Caco-2 (cell line): ENCODE measurements at regions not wholly inside any gene's neighbourhood (a gene's known extent, or its start where the extent isn't known, plus 50 kb on each side); places are given as distances from the start of the nearest gene placed in this dataset.

Experiments
- BruUV-seq: library from RNA; stranded (reverse); fragments of 400-500 nt; replicated peaks from 2 replicates; lab custom pipeline; 2021; lab: Mats Ljungman, UMichigan
- CTCF ChIA-PET: fragments of 300-600 bp; sonication (Branson Sonifier 250); formaldehyde crosslinking; loops from one replicate; lab custom pipeline; 2022; ENCODE audit warnings: antibody characterized with exemption; lab: Charles Lee
- POLR2A ChIA-PET: fragments of 300-600 bp; sonication (Branson Sonifier 250); formaldehyde crosslinking; loops from one replicate; lab custom pipeline; 2022; ENCODE audit warnings: antibody characterized with exemption; lab: Charles Lee
- DNase-seq, 2 experiments: peaks; one replicate each; pipeline versions ENCODE4 v3.0.0 to v3.0.0-alpha.2; 2020 to 2022
- H3K27me3 ChIP-seq: replicated peaks from 2 replicates; pipeline ENCODE4 v1.6.0; 2011; ENCODE audit warnings: low read length; ENCODE audit not compliant: control insufficient read depth, insufficient read depth
- H3K36me3 ChIP-seq: 2 replicates; pipeline ENCODE4 v1.5.1; 2011; ENCODE audit warnings: low read length; ENCODE audit not compliant: control insufficient read depth, insufficient read depth
- H3K4me1 ChIP-seq: fragments of 250-450 bp; sonication (Bioruptor Pico); 2 replicates; pipeline ENCODE4 v1.5.1; 2020; ENCODE audit warnings: mild to moderate bottlenecking
- H3K4me3 ChIP-seq: 2 replicates; pipeline ENCODE4 v1.5.1; 2011; ENCODE audit warnings: low read depth, mild to moderate bottlenecking, control low read depth, low read length
- H3K9me3 ChIP-seq: fragments of 250-450 bp; sonication (Bioruptor Pico); 2 replicates; pipeline ENCODE4 v1.5.1; 2020; ENCODE audit warnings: mild to moderate bottlenecking, moderate library complexity
- H3K27ac Mint-ChIP-seq: one replicate; pipeline ENCODE4 v1.8.0; 2022; ENCODE audit warnings: mixed read lengths; ENCODE audit not compliant: unreplicated experiment
- H3K27me3 Mint-ChIP-seq: one replicate; pipeline ENCODE4 v1.8.0; 2022; ENCODE audit warnings: mixed read lengths; ENCODE audit not compliant: insufficient read depth, unreplicated experiment
- H3K36me3 Mint-ChIP-seq: one replicate; pipeline ENCODE4 v1.8.0; 2022; ENCODE audit warnings: mild to moderate bottlenecking, mixed read lengths; ENCODE audit not compliant: insufficient read depth, unreplicated experiment
- H3K4me1 Mint-ChIP-seq: one replicate; pipeline ENCODE4 v1.8.0; 2022; ENCODE audit warnings: low read depth, mixed read lengths; ENCODE audit not compliant: unreplicated experiment
- H3K4me3 Mint-ChIP-seq: one replicate; pipeline ENCODE4 v1.8.0; 2022; ENCODE audit warnings: mild to moderate bottlenecking, moderate library complexity, mixed read lengths; ENCODE audit not compliant: unreplicated experiment
- H3K9me3 Mint-ChIP-seq: one replicate; pipeline ENCODE4 v1.8.0; 2022; ENCODE audit warnings: mixed read lengths; ENCODE audit not compliant: unreplicated experiment
- intact Hi-C: fragments of 100-400 bp; cut with micrococcal nuclease; formaldehyde crosslinking; loops from one replicate; pipeline ENCODE4 v1.10.0; 2022; ENCODE audit not compliant: unreplicated experiment
- TF ChIP-seq, protein P1 (sequence below), 2 experiments: fragments of 200-600 bp in 1 of 2; IDR thresholded peaks; 1 replicate in 1 of 2; 2 replicates in 1 of 2; pipeline versions ENCODE4 v1.5.1 to v1.8.0; 2011 to 2022; ENCODE audit warnings: antibody characterized with exemption in 1 of 2, control low read depth in 1 of 2, inconsistent platforms in 1 of 2, low read depth in 1 of 2, low read length in 1 of 2, mild to moderate bottlenecking in 1 of 2, moderate library complexity in 1 of 2; ENCODE audit not compliant: insufficient read depth in 1 of 2, severe bottlenecking in 1 of 2, unreplicated experiment in 1 of 2

- no peaks in the 10 kb centered on the region for H3K36me3 ChIP-seq
- no TSS peak for BruUV-seq
- H3K9me3 ChIP-seq = no peaks in the 10 kb centered on the region
- Mint-ChIP-seq H3K27ac (no peak overlapping the region), H3K9me3 (no peaks in the 10 kb centered on the region), H3K36me3 (no peaks in the 10 kb centered on the region), H3K4me1 (no peaks in the 10 kb centered on the region), H3K4me3 (no peak overlapping the region), H3K27me3 (no peaks in the 10 kb centered on the region)
- H3K4me3 ChIP-seq = no peak overlapping the region
- intact Hi-C loops = no loop called here
- H3K27me3 ChIP-seq = no peaks in the 10 kb centered on the region
- no peak for DNase-seq
- H3K4me1 ChIP-seq = no peaks in the 10 kb centered on the region
- TF ChIP-seq, protein P1, sequence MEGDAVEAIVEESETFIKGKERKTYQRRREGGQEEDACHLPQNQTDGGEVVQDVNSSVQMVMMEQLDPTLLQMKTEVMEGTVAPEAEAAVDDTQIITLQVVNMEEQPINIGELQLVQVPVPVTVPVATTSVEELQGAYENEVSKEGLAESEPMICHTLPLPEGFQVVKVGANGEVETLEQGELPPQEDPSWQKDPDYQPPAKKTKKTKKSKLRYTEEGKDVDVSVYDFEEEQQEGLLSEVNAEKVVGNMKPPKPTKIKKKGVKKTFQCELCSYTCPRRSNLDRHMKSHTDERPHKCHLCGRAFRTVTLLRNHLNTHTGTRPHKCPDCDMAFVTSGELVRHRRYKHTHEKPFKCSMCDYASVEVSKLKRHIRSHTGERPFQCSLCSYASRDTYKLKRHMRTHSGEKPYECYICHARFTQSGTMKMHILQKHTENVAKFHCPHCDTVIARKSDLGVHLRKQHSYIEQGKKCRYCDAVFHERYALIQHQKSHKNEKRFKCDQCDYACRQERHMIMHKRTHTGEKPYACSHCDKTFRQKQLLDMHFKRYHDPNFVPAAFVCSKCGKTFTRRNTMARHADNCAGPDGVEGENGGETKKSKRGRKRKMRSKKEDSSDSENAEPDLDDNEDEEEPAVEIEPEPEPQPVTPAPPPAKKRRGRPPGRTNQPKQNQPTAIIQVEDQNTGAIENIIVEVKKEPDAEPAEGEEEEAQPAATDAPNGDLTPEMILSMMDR (IDR thresholded peaks at IDR 0.05; ENCODE audit: insufficient read depth in 1 of 2, low read depth in 1 of 2, low read length in 1 of 2, severe bottlenecking in 1 of 2, unreplicated experiment in 1 of 2) = no peak
- ChIA-PET POLR2A (no interaction called here), CTCF (no interaction called here)
Measured at GRCh38 chr3:77859156-77859555, 819.3 kb downstream of the ROBO2 start.

- POLR2A ChIA-PET = no interaction called here
- intact Hi-C loops = no loop called here
- Histone ChIP-seq H3K36me3 (no peaks in the 10 kb centered on the region), H3K27me3 (no peaks in the 10 kb centered on the region), H3K4me1 (no peaks in the 10 kb centered on the region), H3K9me3 (no peaks in the 10 kb centered on the region), H3K4me3 (no peak overlapping the region)
- Mint-ChIP-seq H3K9me3 (no peaks in the 10 kb centered on the region), H3K4me3 (no peak overlapping the region), H3K36me3 (no peaks in the 10 kb centered on the region), H3K27ac (no peak overlapping the region), H3K27me3 (no peaks in the 10 kb centered on the region), H3K4me1 (no peaks in the 10 kb centered on the region)
- CTCF ChIA-PET = no interaction called here
- no peak for DNase-seq
- no TSS peak for BruUV-seq
- TF ChIP-seq, protein P1 (IDR thresholded peaks at IDR 0.05; ENCODE audit: insufficient read depth in 1 of 2, low read depth in 1 of 2, low read length in 1 of 2, severe bottlenecking in 1 of 2, unreplicated experiment in 1 of 2) = no peak
Measured at GRCh38 chr3:77868725-77869124, 828.8 kb downstream of the ROBO2 start.

GRCh38 chr3:77869423-77869822 lies 829.5 kb downstream of the ROBO2 start:
- Mint-ChIP-seq H3K4me1 (no peaks in the 10 kb centered on the region), H3K9me3 (no peaks in the 10 kb centered on the region), H3K36me3 (no peaks in the 10 kb centered on the region), H3K27me3 (no peaks in the 10 kb centered on the region), H3K27ac (no peak overlapping the region), H3K4me3 (no peak overlapping the region)
- Histone ChIP-seq H3K27me3 (no peaks in the 10 kb centered on the region), H3K9me3 (no peaks in the 10 kb centered on the region), H3K36me3 (no peaks in the 10 kb centered on the region), H3K4me1 (no peaks in the 10 kb centered on the region), H3K4me3 (no peak overlapping the region)
- BruUV-seq = no TSS peak
- TF ChIP-seq, protein P1 (IDR thresholded peaks at IDR 0.05; ENCODE audit: insufficient read depth in 1 of 2, low read depth in 1 of 2, low read length in 1 of 2, severe bottlenecking in 1 of 2, unreplicated experiment in 1 of 2) = no peak
- ChIA-PET CTCF (no interaction called here), POLR2A (no interaction called here)
- intact Hi-C loops = no loop called here
- DNase-seq = no peak
